ENCODE measurements at regions not wholly inside any gene's neighbourhood (a gene's known extent, or its start where the extent isn't known, plus 50 kb on each side); places are given as distances from the start of the nearest gene placed in this dataset.
A peak's percentile ranks its signal among the peaks of the same experiment; 100 is the strongest.
"Not testable (repeated sequence)": the region's sequence is repeated elsewhere in the genome, so short reads cannot be mapped to it uniquely, and the experiment has no call there.

DNA sequence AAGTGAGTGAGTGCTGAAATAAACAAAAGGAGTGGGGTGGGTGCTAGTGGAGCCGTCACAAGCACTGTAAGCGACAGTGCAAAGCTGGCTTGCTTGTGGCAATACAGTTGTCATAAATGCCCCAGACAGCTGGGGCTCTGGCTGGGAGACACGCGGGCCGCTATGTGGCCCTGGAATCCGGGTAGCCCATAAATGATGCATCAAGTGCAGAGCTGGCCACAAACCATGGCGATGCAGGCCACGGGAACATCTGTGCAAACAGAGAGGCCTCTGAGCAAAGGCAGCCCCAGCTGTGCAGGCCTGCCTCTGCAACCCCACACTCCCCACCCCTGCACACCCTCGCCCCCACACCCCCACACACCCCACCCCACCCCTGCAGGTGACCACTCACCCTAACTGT, 349.2 kb upstream of the ID2 start:
- no peaks in the 10 kb centered on the region for H3K27me3 ChIP-seq
- no peak overlapping the region for H3K27ac Mint-ChIP-seq
- H3K27me3 Mint-ChIP-seq (ENCODE audit: insufficient read depth, low read depth): peaks cover 4% of the 10 kb centered on the region
- H3K4me1 ChIP-seq: peaks cover 10% of the 10 kb centered on the region
- H3K79me2 ChIP-seq (ENCODE audit: low read depth): no peaks in the 10 kb centered on the region
- H4K20me1 ChIP-seq (ENCODE audit: low read depth): no peaks in the 10 kb centered on the region
- no peak overlapping the region for H3K4me3 ChIP-seq
- H3K36me3 Mint-ChIP-seq: no peaks in the 10 kb centered on the region
- DNase-seq (ENCODE audit: low spot score): no peak
- no peaks in the 10 kb centered on the region for H3K36me3 ChIP-seq
- TF ChIP-seq, protein P1, sequence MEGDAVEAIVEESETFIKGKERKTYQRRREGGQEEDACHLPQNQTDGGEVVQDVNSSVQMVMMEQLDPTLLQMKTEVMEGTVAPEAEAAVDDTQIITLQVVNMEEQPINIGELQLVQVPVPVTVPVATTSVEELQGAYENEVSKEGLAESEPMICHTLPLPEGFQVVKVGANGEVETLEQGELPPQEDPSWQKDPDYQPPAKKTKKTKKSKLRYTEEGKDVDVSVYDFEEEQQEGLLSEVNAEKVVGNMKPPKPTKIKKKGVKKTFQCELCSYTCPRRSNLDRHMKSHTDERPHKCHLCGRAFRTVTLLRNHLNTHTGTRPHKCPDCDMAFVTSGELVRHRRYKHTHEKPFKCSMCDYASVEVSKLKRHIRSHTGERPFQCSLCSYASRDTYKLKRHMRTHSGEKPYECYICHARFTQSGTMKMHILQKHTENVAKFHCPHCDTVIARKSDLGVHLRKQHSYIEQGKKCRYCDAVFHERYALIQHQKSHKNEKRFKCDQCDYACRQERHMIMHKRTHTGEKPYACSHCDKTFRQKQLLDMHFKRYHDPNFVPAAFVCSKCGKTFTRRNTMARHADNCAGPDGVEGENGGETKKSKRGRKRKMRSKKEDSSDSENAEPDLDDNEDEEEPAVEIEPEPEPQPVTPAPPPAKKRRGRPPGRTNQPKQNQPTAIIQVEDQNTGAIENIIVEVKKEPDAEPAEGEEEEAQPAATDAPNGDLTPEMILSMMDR (IDR thresholded peaks at IDR 0.05): no peak
- TF ChIP-seq EZH2 (IDR thresholded peaks at IDR 0.05): no peak
- peaks cover 3% of the 10 kb centered on the region for H3K9me3 Mint-ChIP-seq
- no peaks in the 10 kb centered on the region for H3F3A ChIP-seq (ENCODE audit: low read depth)
- peaks cover 10% of the 10 kb centered on the region for H3K4me1 Mint-ChIP-seq
- H3K4me3 Mint-ChIP-seq: no peak overlapping the region
- no peak overlapping the region for H3K27ac ChIP-seq
- H3K4me2 ChIP-seq: no peak overlapping the region
- H3K9me3 ChIP-seq (ENCODE audit: low read depth): no peaks in the 10 kb centered on the region
- no peak overlapping the region for H2AFZ ChIP-seq (replicated peaks)
- H3K9ac ChIP-seq: no peak overlapping the region

DNA sequence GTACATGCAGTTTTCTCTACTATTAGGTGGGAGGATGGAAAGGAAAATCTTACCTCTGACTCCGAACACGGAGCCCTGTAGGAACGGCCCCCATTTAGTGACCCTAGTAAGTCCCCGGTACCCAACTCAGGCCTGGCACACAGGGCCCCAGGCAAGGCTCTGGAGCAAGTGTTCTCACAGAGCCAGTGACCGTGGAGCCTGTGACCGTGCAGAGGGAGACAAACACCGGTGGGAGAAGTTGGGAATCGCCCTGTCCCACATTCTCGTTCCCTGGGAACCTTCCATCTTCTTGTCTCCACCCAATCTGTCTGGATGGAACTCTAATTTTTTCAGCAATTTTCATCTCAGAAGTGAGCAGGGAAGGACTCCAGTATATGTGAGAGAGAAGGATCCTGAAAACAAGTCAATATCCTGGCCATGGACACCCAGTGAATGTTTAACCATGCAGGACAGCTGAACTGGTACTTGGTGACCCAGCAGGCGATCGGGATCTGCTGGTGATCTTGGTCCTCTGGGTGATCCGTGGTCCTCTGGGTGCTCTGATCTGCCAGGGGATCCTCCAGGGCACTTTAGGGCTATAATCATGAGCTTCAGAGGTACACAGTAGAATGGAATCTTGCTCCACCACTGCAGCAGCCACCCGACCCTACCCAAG, 348.6 kb upstream of the ID2 start:
- H3K4me3 ChIP-seq: no peak overlapping the region
- H3K27ac ChIP-seq: no peak overlapping the region
- H3K9me3 ChIP-seq (ENCODE audit: low read depth): no peaks in the 10 kb centered on the region
- H3K9ac ChIP-seq: no peak overlapping the region
- no peak overlapping the region for H2AFZ ChIP-seq (replicated peaks)
- Mint-ChIP-seq H3K36me3 (no peaks in the 10 kb centered on the region), H3K27me3 (ENCODE audit: insufficient read depth, low read depth) (peaks cover 4% of the 10 kb centered on the region), H3K4me1 (peaks cover 10% of the 10 kb centered on the region), H3K4me3 (no peak overlapping the region), H3K9me3 (peaks cover 3% of the 10 kb centered on the region), H3K27ac (no peak overlapping the region)
- peaks cover 10% of the 10 kb centered on the region for H3K4me1 ChIP-seq
- H3F3A ChIP-seq (ENCODE audit: low read depth): no peaks in the 10 kb centered on the region
- no peaks in the 10 kb centered on the region for H3K79me2 ChIP-seq (ENCODE audit: low read depth)
- DNase-seq (ENCODE audit: low spot score): no peak
- H3K4me2 ChIP-seq: no peak overlapping the region
- H3K36me3 ChIP-seq: no peaks in the 10 kb centered on the region
- no peaks in the 10 kb centered on the region for H3K27me3 ChIP-seq
- TF ChIP-seq, protein P1 (IDR thresholded peaks at IDR 0.05): no peak
- H4K20me1 ChIP-seq (ENCODE audit: low read depth): no peaks in the 10 kb centered on the region

DNA sequence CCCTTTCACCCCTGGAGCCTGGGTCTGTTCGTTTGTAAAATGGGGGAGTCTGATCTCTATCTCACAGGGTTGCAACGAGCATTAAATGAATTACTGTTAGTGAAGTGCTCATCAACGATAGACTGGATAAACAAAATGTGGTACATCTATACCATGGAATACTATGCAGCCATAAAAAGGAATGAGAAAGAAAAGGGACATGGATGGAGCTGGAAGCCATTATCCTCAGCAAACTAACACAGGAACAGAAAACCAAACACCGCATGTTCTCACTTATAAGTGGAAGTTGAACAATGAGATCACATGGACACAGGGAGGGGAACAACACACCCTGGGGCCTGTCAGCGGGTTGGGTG, 348.0 kb upstream of the ID2 start:
- not testable (repeated sequence) for H3K36me3 ChIP-seq; H3K27me3 Mint-ChIP-seq (ENCODE audit: insufficient read depth, low read depth); H3K27me3 ChIP-seq; H3K9me3 Mint-ChIP-seq; H3K79me2 ChIP-seq (ENCODE audit: low read depth); DNase-seq (ENCODE audit: low spot score); H3K27ac ChIP-seq; H2AFZ ChIP-seq (replicated peaks); H3K9me3 ChIP-seq (ENCODE audit: low read depth); H3K4me2 ChIP-seq; H3K36me3 Mint-ChIP-seq; H3K9ac ChIP-seq; H3K4me3 ChIP-seq; H3K4me1 ChIP-seq; H4K20me1 ChIP-seq (ENCODE audit: low read depth); H3F3A ChIP-seq (ENCODE audit: low read depth)
- Mint-ChIP-seq H3K4me3 (peak overlapping the region; percentile 61), H3K27ac (peak overlapping the region; percentile 46), H3K4me1 (peaks cover 10% of the 10 kb centered on the region)

DNA sequence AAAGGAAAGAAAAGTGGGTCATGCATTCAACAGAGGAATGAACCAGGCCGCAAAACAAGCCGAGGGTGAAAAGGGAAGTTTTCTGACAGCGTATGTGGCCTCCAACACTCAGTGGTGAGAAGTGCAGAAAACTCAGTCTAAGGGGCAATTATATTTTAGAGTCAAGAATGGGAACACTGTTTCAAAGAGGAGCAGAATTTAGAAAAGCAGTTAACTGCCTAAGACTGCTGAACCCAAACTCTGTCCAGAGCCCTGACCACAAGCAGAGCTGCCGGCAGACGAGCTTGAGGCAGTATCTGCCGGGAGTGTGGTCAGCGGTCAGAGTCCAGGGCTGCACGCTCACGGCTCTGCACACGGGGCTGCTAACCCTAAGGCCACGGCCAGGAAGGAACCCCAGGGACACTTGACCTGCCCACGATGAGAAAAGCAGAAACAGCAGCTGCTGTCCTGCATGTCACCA, 347.0 kb upstream of the ID2 start:
- Histone ChIP-seq H3K27me3 (no peaks in the 10 kb centered on the region), H3K9ac (no peak overlapping the region), H3K4me2 (no peak overlapping the region), H3F3A (ENCODE audit: low read depth) (no peaks in the 10 kb centered on the region), H3K79me2 (ENCODE audit: low read depth) (no peaks in the 10 kb centered on the region), H3K27ac (no peak overlapping the region), H2AFZ (replicated peaks) (peak overlapping the region; percentile 64), H3K4me3 (no peak overlapping the region), H3K9me3 (ENCODE audit: low read depth) (no peaks in the 10 kb centered on the region), H3K4me1 (peaks cover 10% of the 10 kb centered on the region), H3K36me3 (no peaks in the 10 kb centered on the region), H4K20me1 (ENCODE audit: low read depth) (no peaks in the 10 kb centered on the region)
- TF ChIP-seq, protein P1 (IDR thresholded peaks at IDR 0.05): no peak
- TF ChIP-seq EZH2 (IDR thresholded peaks at IDR 0.05) (no peak), EZH2phosphoT487 (IDR thresholded peaks at IDR 0.05) (no peak)
- Mint-ChIP-seq H3K4me3 (no peak overlapping the region), H3K27ac (no peak overlapping the region), H3K9me3 (peaks cover 3% of the 10 kb centered on the region), H3K4me1 (peaks cover 8% of the 10 kb centered on the region), H3K27me3 (ENCODE audit: insufficient read depth, low read depth) (peaks cover 2% of the 10 kb centered on the region), H3K36me3 (no peaks in the 10 kb centered on the region)
- DNase-seq (ENCODE audit: low spot score): no peak
